Activated T-cell treated with anti-CD3 and anti-CD28 coated beads, Interleukin-2, amount 50 U/mL, for 48 hours (primary cell): ENCODE measurements at regions not wholly inside any gene's neighbourhood (a gene's known extent, or its start where the extent isn't known, plus 50 kb on each side); places are given as distances from the start of the nearest gene placed in this dataset.
"Not testable (repeated sequence)": the region's sequence is repeated elsewhere in the genome, so short reads cannot be mapped to it uniquely, and the experiment has no call there.

Experiments used
- DNase-seq, 2 experiments: peaks; one replicate each; pipeline ENCODE4 v3.0.0-alpha.2; 2020

GRCh38 chr15:32342772-32343199, 60.3 kb downstream of the GOLGA8K start:
- peak in 1 of 2 experiments; percentile 12 for DNase-seq

GRCh38 chr15:32342268-32342667, 60.8 kb downstream of the GOLGA8K start:
- DNase-seq, result not testable (repeated sequence)

- DNase-seq, result not testable (repeated sequence)
These were observed 61.6 kb downstream of the GOLGA8K start for GRCh38 chr15:32341530-32341929.

- DNase-seq, result not testable (repeated sequence)
These were observed 66.3 kb downstream of the GOLGA8K start for GRCh38 chr15:32336804-32337203.

GRCh38 chr15:32323353-32323752, 79.7 kb downstream of the GOLGA8K start:
- DNase-seq, result not testable (repeated sequence)

DNA sequence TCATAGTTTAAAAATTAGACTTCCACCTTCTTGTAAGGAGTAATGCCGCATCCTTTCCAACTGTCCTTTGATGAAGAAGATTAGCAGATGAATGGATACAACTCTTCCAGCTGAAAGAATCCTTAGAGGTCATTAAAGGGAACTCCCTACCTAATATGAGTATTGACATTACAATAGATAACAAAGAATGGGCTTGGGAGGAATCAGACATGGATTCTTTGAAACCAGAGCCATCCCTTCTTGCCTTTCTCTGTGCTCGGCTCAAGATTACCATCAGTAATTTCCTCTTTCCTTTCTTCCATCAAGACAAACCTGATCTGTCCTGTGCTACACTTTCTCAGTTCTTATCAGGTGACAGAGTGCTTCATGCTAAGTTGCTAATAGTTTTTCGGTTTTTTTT, 83.8 kb downstream of the GOLGA8K start:
- DNase-seq, result not testable (repeated sequence)

DNA sequence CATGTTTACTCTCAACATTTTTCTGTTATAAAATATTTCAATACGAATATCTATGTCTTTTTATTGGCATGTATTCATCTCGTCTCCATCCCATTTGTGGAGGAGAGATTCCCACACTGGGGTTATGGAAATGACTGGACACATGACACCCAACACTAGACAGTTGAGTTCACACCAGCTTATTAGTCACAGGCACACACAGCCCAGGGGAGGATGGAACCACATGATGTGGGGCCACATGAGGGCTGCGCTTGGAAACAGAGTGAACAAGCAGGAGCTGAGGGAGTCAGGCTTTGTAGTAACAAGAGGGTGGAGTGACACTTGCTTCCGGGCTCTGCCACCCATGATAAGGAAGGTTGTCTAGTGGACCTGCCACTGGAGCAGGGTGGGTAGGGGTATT, 86.6 kb downstream of the GOLGA8K start:
- not testable (repeated sequence) for DNase-seq

- DNase-seq, result not testable (repeated sequence)
These were observed 87.8 kb downstream of the GOLGA8K start for GRCh38 chr15:32315079-32315939.

GRCh38 chr15:32313446-32314209, 89.5 kb downstream of the GOLGA8K start:
- DNase-seq, result not testable (repeated sequence)

DNA sequence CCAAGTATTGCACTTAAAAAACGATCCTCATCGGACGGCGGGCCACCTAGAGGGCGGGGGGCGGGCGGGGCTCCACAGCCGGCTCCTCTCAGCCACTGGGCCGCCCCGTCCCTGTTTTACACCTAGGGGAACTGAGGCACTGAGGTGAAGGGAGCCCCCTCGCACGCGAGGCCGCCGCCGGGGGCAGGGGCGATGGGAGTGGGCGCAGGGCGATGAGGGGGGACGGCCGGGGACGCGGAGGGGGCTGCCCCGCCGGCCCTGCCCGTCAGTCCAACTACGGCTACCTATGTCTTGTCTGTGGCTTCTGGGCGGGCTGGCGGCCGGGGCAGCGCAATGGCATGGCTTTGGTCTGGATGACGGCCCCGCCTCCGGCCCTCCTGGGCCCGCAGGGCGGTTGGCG, 90.4 kb downstream of the GOLGA8K start:
- DNase-seq, result not testable (repeated sequence)

DNA sequence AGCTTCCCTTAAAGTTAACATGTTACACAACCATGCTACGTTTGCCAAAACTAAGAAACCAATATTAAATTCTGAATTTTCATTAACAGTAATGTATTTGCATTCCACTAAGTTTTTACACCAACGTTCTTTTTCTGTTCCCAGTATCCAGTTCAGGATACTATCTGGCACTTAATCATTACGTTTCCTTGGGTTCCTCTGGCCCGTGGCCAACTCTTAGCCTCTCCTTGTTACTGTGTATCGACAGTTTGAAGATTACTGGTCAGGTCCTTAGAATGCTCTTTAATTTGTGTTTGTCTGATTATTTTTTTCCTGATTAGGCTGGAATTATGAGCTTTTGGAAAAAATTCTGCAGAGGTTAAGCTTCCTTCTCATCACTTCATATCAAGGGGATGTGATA, 95.5 kb downstream of the GOLGA8K start:
- not testable (repeated sequence) for DNase-seq

- not testable (repeated sequence) for DNase-seq
These were observed 126.8 kb downstream of the GOLGA8K start for GRCh38 chr15:32276200-32276830.

DNA sequence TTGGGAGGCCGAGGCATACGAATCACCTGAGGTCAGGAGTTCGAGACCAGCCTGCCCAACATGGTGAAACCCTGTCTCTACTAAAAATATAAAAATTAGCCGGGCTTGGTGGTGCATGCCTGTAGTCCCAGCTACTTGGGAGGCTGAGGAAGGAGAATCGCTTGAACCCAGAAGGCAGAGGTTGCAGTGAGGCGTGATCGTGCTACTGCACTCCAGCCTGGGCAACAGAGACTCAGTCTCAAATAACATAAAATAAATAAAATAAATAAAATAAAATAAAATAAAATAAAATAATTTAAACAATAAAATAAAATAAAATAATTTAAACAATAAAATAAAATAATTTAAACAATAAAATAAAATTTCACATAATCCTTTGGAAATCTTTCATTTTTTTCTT, 149.1 kb downstream of the GOLGA8K start:
- not testable (repeated sequence) for DNase-seq

GRCh38 chr15:32249207-32249606, 153.9 kb downstream of the GOLGA8K start:
- not testable (repeated sequence) for DNase-seq

DNA sequence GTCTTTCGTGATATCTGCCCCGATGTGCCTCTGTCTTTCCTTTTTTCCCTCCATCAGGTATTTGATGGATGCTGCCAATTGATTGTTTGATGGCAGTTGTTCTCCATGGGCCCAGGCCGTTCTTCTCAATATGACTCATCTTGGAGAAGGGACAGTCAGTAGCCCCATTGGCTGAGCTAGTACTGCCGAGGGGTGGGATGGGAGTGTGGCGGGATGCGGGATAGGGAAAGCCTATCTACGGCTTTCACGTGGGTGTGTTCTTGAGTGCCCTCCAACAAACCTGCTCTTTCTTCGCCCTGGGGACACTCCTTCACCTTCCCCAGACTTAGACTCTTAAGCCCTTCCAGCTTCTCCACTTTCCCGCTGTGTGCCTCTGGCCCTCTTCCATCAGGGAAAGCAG, 159.4 kb downstream of the GOLGA8K start:
- DNase-seq, result not testable (repeated sequence)

DNA sequence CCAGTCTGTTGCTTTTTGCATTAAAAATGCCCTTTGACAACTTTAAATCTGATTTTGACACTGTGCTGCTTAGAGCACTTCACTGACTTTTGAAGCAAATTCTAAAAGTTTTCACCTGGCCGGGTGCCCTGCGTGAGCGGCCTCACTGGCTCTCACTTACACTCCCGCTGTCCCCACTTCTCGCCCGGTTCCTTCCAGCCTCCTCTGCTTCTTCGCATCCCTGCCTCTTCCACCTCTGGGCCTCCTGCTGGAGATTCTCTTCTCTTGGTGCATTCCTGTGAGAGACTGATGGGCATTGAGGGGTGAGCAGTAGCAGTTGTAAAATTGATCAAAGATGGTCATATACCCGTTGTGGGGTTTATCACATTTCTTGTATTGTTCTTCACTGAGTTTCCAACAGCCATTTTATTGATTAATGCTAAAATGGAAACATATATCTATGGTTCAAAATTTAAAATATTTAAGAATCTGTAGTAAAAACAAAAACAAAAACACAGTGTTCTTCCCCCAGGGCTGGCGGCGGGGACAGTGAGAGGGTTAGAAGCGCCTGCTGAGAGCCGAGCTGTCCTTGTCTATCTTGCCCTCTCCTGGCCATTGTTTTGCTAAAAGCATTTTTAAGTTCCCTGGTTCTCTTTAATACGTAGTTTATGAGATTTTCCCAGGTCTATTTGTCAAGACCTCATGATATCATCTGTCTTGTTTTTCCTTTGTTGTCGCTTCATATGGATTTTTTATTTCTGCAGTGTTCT, 160.1 kb downstream of the GOLGA8K start:
- DNase-seq, result not testable (repeated sequence)

- DNase-seq, result not testable (repeated sequence)
These were observed 175.5 kb downstream of the GOLGA8K start for GRCh38 chr15:32227410-32228114.

- no peak for DNase-seq
These were observed 180.4 kb downstream of the GOLGA8K start for GRCh38 chr15:32222716-32223115.
